PC-9 (cell line): ENCODE measurements at regions not wholly inside any gene's neighbourhood (a gene's known extent, or its start where the extent isn't known, plus 50 kb on each side); places are given as distances from the start of the nearest gene placed in this dataset.

ENCODE experiments used
- BruUV-seq: library from RNA; stranded (reverse); fragments of 400-500 nt; replicated peaks from 2 replicates; lab custom pipeline; 2021; lab: Mats Ljungman, UMichigan
- CTCF ChIA-PET: fragments of 300-600 bp; sonication (Branson Sonifier 250); formaldehyde crosslinking; loops from one replicate; lab custom pipeline; 2022; ENCODE audit warnings: antibody characterized with exemption; lab: Charles Lee
- POLR2A ChIA-PET: fragments of 300-600 bp; sonication (Branson Sonifier 250); formaldehyde crosslinking; loops from one replicate; lab custom pipeline; 2022; ENCODE audit warnings: antibody characterized with exemption; ENCODE audit not compliant: unreplicated experiment; lab: Charles Lee
- DNase-seq, 2 experiments: peaks; one replicate each; pipeline versions ENCODE4 v3.0.0 to v3.0.0-alpha.2; 2015 to 2022; ENCODE audit warnings: mixed read lengths in 1 of 2
- H2AFZ ChIP-seq: fragments of 200-600 bp; sonication (generic); 2 replicates; pipeline ENCODE4 v1.8.1; 2017; ENCODE audit warnings: antibody characterized with exemption
- H3F3A ChIP-seq: fragments of 200-600 bp; sonication (generic); 2 replicates; pipeline ENCODE4 v1.8.1; 2017; ENCODE audit warnings: antibody characterized with exemption, mild to moderate bottlenecking, low read depth; ENCODE audit not compliant: insufficient read depth
- H3K27ac ChIP-seq: fragments of 200-600 bp; sonication (generic); 2 replicates; pipeline ENCODE4 v1.6.1; 2016; ENCODE audit warnings: mixed run types
- H3K27me3 ChIP-seq: fragments of 200-600 bp; sonication (generic); 2 replicates; pipeline ENCODE4 v1.6.1; 2016; ENCODE audit warnings: low read depth, mixed run types; ENCODE audit not compliant: insufficient read depth
- H3K36me3 ChIP-seq: fragments of 200-600 bp; sonication (generic); 2 replicates; pipeline ENCODE4 v1.6.1; 2016; ENCODE audit warnings: low read depth, mixed run types
- H3K4me1 ChIP-seq: fragments of 200-600 bp; sonication (generic); replicated peaks from 2 replicates; pipeline ENCODE4 v1.6.1; 2016; ENCODE audit warnings: mixed run types; ENCODE audit not compliant: insufficient read depth
- H3K4me2 ChIP-seq: fragments of 200-600 bp; sonication (generic); 2 replicates; pipeline ENCODE4 v1.6.1; 2017; ENCODE audit warnings: mixed run types
- H3K4me3 ChIP-seq: fragments of 200-600 bp; sonication (generic); 2 replicates; pipeline ENCODE4 v1.6.1; 2016; ENCODE audit warnings: mixed run types
- H3K79me2 ChIP-seq: fragments of 200-600 bp; sonication (generic); 2 replicates; pipeline ENCODE4 v1.6.1; 2017; ENCODE audit warnings: low read depth, mixed run types
- H3K9me2 ChIP-seq: fragments of 200-600 bp; sonication (generic); 2 replicates; pipeline ENCODE4 v1.8.1; 2017; ENCODE audit warnings: mild to moderate bottlenecking; ENCODE audit not compliant: insufficient read depth
- H3K9me3 ChIP-seq: fragments of 200-600 bp; sonication (generic); 2 replicates; pipeline ENCODE4 v1.8.1; 2016; ENCODE audit warnings: low read depth; ENCODE audit not compliant: insufficient read depth
- H4K20me1 ChIP-seq: fragments of 200-600 bp; sonication (generic); 2 replicates; pipeline ENCODE4 v1.8.1; 2017; ENCODE audit not compliant: insufficient read depth
- EZH2 ChIP-seq: fragments of 200-600 bp; sonication (generic); IDR thresholded peaks from 2 replicates; pipeline ENCODE4 v1.8.0; 2017; ENCODE audit warnings: antibody characterized with exemption, low read depth
- intact Hi-C: fragments of 100-400 bp; cut with micrococcal nuclease; formaldehyde crosslinking; loops from one replicate; pipeline ENCODE4 v1.10.0; 2022; ENCODE audit not compliant: unreplicated experiment
- TF ChIP-seq, protein P1 (sequence below): fragments of 200-600 bp; sonication (generic); conservative IDR thresholded peaks from 2 replicates; pipeline ENCODE4 v1.6.1; 2017; ENCODE audit warnings: mixed run types, antibody characterized with exemption, mild to moderate bottlenecking, moderate library complexity

DNA sequence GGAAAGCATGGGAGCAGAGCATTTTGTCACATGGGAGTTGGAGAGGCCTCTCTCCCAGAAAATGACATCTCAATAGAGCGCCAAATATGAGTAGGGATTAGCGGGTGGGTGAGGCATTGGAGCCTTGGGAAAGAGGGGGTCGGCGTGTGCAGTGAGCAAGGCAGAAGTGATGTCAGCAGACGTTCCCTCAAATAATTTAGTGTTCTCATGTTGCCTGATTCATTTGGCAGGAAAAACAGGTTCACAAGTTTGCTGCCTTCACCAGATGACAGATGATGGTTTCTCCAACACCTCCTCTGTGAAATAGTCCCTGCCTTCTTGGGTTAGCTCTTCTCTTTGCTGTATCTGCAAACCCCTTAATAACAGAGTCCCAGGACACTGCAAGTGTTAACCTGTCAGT is 118.5 kb upstream of the ARHGAP20 start:
- H3F3A ChIP-seq: no peaks in the 10 kb centered on the region
- TF ChIP-seq, protein P1, sequence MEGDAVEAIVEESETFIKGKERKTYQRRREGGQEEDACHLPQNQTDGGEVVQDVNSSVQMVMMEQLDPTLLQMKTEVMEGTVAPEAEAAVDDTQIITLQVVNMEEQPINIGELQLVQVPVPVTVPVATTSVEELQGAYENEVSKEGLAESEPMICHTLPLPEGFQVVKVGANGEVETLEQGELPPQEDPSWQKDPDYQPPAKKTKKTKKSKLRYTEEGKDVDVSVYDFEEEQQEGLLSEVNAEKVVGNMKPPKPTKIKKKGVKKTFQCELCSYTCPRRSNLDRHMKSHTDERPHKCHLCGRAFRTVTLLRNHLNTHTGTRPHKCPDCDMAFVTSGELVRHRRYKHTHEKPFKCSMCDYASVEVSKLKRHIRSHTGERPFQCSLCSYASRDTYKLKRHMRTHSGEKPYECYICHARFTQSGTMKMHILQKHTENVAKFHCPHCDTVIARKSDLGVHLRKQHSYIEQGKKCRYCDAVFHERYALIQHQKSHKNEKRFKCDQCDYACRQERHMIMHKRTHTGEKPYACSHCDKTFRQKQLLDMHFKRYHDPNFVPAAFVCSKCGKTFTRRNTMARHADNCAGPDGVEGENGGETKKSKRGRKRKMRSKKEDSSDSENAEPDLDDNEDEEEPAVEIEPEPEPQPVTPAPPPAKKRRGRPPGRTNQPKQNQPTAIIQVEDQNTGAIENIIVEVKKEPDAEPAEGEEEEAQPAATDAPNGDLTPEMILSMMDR: no peak
- no peak for TF ChIP-seq EZH2
- no TSS peak for BruUV-seq
- no peaks in the 10 kb centered on the region for H3K36me3 ChIP-seq
- ChIA-PET CTCF (no interaction called here), POLR2A (no interaction called here)
- intact Hi-C loops: no loop called here
- H4K20me1 ChIP-seq: no peaks in the 10 kb centered on the region
- no peak for DNase-seq
- no peaks in the 10 kb centered on the region for H3K27me3 ChIP-seq
- H3K79me2 ChIP-seq: no peaks in the 10 kb centered on the region
- H3K4me1 ChIP-seq: no peaks in the 10 kb centered on the region
- H3K4me3 ChIP-seq: no peak overlapping the region
- H3K9me2 ChIP-seq: no peaks in the 10 kb centered on the region
- H3K27ac ChIP-seq: no peak overlapping the region
- no peak overlapping the region for H2AFZ ChIP-seq
- no peak overlapping the region for H3K4me2 ChIP-seq
- H3K9me3 ChIP-seq: no peaks in the 10 kb centered on the region

DNA sequence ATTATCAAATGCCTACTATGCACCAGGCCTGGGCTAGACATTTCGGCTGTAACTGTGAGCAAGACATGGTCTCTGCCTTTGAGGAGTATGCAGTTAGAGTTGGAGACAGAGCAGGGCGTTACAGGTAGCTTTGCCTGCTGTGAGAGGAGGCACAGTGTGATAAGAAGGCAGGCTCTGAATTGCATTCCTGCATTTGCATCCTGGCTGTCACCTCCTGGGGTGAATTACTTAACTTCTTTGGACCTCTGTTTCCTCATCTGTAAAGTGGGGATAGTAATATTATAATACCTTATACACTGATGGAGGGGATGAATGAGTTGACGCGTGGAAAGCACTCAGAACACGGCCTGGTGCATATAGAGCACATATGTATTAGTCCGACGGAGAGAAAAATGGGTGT is 118.1 kb upstream of the ARHGAP20 start:
- TF ChIP-seq, protein P1: no peak
- no peak for TF ChIP-seq EZH2
- no peak overlapping the region for H3K4me3 ChIP-seq
- intact Hi-C loops: no loop called here
- H2AFZ ChIP-seq: no peak overlapping the region
- no peaks in the 10 kb centered on the region for H3K27me3 ChIP-seq
- H4K20me1 ChIP-seq: no peaks in the 10 kb centered on the region
- no peaks in the 10 kb centered on the region for H3K79me2 ChIP-seq
- H3K27ac ChIP-seq: no peak overlapping the region
- DNase-seq: no peak
- H3K9me2 ChIP-seq: no peaks in the 10 kb centered on the region
- no peaks in the 10 kb centered on the region for H3K9me3 ChIP-seq
- ChIA-PET CTCF (no interaction called here), POLR2A (no interaction called here)
- no peak overlapping the region for H3K4me2 ChIP-seq
- H3K4me1 ChIP-seq: no peaks in the 10 kb centered on the region
- H3F3A ChIP-seq: no peaks in the 10 kb centered on the region
- no peaks in the 10 kb centered on the region for H3K36me3 ChIP-seq
- no TSS peak for BruUV-seq

DNA sequence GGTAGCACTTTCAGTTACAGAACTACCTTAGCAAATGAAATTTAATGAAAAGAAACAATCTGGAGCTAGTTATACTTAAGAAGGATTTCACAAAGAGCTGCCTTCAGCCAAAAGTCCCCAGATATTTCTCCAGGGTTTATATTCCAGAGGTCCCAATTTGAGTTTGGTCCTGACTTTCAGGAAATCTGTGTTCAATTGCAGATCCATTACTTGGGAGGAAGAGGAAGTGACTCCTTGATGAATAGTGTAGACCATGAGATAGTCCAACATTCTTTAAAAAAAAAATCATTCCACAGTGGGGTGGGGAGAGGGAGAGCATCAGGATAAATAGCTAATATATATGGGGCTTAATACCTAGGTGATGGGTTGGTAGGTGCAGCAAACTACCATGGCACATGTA is 117.6 kb upstream of the ARHGAP20 start:
- TF ChIP-seq, protein P1: no peak
- TF ChIP-seq EZH2: no peak
- intact Hi-C loops: loop anchor here (10.0 kb wide), 1 partner anchor 655 kb away; no protein-coding TSS in a partner anchor
- no peaks in the 10 kb centered on the region for H3K27me3 ChIP-seq
- H3K9me3 ChIP-seq: no peaks in the 10 kb centered on the region
- no peaks in the 10 kb centered on the region for H3F3A ChIP-seq
- H4K20me1 ChIP-seq: no peaks in the 10 kb centered on the region
- H3K36me3 ChIP-seq: no peaks in the 10 kb centered on the region
- ChIA-PET CTCF (interaction anchor here (0.7 kb wide), 1 partner anchor 216 kb away, joined by 3 read pairs; no protein-coding TSS in a partner anchor), POLR2A (no interaction called here)
- H3K4me1 ChIP-seq: no peaks in the 10 kb centered on the region
- BruUV-seq: no TSS peak
- no peak overlapping the region for H3K4me3 ChIP-seq
- DNase-seq: no peak
- H2AFZ ChIP-seq: no peak overlapping the region
- no peak overlapping the region for H3K27ac ChIP-seq
- no peaks in the 10 kb centered on the region for H3K9me2 ChIP-seq
- no peak overlapping the region for H3K4me2 ChIP-seq
- no peaks in the 10 kb centered on the region for H3K79me2 ChIP-seq
